Sigmoid colon (tissue), 3 donors: ENCODE measurements at regions not wholly inside any gene's neighbourhood (a gene's known extent, or its start where the extent isn't known, plus 50 kb on each side); places are given as distances from the start of the nearest gene placed in this dataset.

Source experiments
- POLR2A ChIP-seq, 2 donors: fragments of 450-650 bp; IDR thresholded peaks; one replicate each; pipeline ENCODE4 v1.6.1; 2016; ENCODE audit warnings: antibody characterized with exemption in 2 of 2, mild to moderate bottlenecking in 2 of 2, moderate library complexity in 2 of 2
- TF ChIP-seq, protein P1 (sequence below), 4 experiments: fragments of 450-650 bp in 3 of 4; fragments of 200-600 bp in 1 of 4; IDR thresholded peaks; one replicate each; pipeline ENCODE4 v1.5.1; 2016 to 2019; ENCODE audit warnings: antibody characterized with exemption in 4 of 4, mild to moderate bottlenecking in 3 of 4, moderate library complexity in 2 of 4

DNA sequence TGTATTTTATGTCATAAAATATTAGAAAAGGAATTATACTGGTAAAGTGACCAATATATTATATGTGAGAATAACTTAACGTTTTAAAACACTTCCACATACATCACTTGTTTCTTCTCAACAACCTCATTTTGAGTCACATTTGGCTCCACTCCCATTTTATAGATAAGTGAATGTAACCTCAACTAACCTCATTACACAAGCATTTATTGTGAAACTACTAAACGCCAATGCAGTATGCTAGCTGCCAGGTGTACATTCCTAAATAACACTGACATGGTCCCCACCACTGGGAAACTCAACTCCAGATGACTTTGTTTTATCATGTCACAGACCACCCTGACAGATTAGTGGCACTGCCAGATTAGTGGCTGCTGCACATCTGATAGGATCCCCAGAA is 249.7 kb upstream of the CNTN4 start:
- TF ChIP-seq, protein P1, sequence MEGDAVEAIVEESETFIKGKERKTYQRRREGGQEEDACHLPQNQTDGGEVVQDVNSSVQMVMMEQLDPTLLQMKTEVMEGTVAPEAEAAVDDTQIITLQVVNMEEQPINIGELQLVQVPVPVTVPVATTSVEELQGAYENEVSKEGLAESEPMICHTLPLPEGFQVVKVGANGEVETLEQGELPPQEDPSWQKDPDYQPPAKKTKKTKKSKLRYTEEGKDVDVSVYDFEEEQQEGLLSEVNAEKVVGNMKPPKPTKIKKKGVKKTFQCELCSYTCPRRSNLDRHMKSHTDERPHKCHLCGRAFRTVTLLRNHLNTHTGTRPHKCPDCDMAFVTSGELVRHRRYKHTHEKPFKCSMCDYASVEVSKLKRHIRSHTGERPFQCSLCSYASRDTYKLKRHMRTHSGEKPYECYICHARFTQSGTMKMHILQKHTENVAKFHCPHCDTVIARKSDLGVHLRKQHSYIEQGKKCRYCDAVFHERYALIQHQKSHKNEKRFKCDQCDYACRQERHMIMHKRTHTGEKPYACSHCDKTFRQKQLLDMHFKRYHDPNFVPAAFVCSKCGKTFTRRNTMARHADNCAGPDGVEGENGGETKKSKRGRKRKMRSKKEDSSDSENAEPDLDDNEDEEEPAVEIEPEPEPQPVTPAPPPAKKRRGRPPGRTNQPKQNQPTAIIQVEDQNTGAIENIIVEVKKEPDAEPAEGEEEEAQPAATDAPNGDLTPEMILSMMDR (IDR thresholded peaks at IDR 0.05) = no peak
- no peak for TF ChIP-seq POLR2A (IDR thresholded peaks at IDR 0.05)
